K562 (cell line): ENCODE measurements at regions not wholly inside any gene's neighbourhood (a gene's known extent, or its start where the extent isn't known, plus 50 kb on each side); places are given as distances from the start of the nearest gene placed in this dataset.

Experiments
- ATAC-seq: fragments of 200-7000 bp; cut with Tn5 transposase; 3 replicates; pipeline ENCODE4 v1.9.1; 2020; ENCODE audit warnings: moderate library complexity
- BruUV-seq: library from RNA; stranded (reverse); fragments of 400-500 nt; replicated peaks from 2 replicates; lab custom pipeline; 2021; lab: Mats Ljungman, UMichigan
- CTCF ChIA-PET: fragments of 300-600 bp; formaldehyde crosslinking; extraction: SDS; loops from one replicate; lab custom pipeline; 2021; ENCODE audit warnings: low intra/inter-chr PET ratio; lab: Yijun Ruan, JAX
- POLR2A ChIA-PET: fragments of 300-600, 350-650 bp; sonication (Branson Sonifier 250); formaldehyde crosslinking; extraction: SDS; loops from one replicate; lab custom pipeline; 2021; ENCODE audit warnings: antibody characterized with exemption, inconsistent platforms; lab: Yijun Ruan, JAX
- DNase-seq, 4 experiments: peaks; one replicate each; pipeline versions ENCODE4 v3.0.0 to v3.0.0-alpha.2; 2011 to 2018; ENCODE audit warnings: low spot score in 3 of 4, mixed read lengths in 3 of 4; ENCODE audit errors: extremely low read depth in 1 of 4
- FAIRE-seq: peaks from 2 replicates; lab custom pipeline; 2011; peaks lifted over from hg19 to GRCh38; lab: Jason Lieb, UNC
- H2AFZ ChIP-seq: 2 replicates; pipeline ENCODE4 v1.6.0; 2011; ENCODE audit warnings: low read depth, low read length, control low read depth, inconsistent platforms
- H3K27ac ChIP-seq: fragments of 200-600 bp; 3 replicates; pipeline ENCODE4 v1.8.0; 2011; ENCODE audit warnings: low read depth, mild to moderate bottlenecking, control low read depth, inconsistent platforms, low read length, moderate library complexity, mixed read lengths; ENCODE audit errors: extremely low read depth
- H3K27me3 ChIP-seq, 2 experiments: fragments of 300-600 bp in 1 of 2; 2 replicates in 1 of 2; 3 replicates in 1 of 2; pipeline versions ENCODE4 v1.6.0 to v1.8.0; 2011; ENCODE audit warnings: inconsistent platforms in 2 of 2, low read length in 2 of 2, mild to moderate bottlenecking in 1 of 2, mixed read lengths in 1 of 2, moderate library complexity in 1 of 2; ENCODE audit not compliant: control insufficient read depth in 2 of 2, insufficient read depth in 2 of 2
- H3K36me3 ChIP-seq: fragments of 300-600 bp; 3 replicates; pipeline ENCODE4 v1.8.0; 2011; ENCODE audit warnings: mild to moderate bottlenecking, low read length, inconsistent platforms; ENCODE audit not compliant: control insufficient read depth, insufficient read depth
- H3K4me1 ChIP-seq, 2 experiments: fragments of 200-600 bp in 1 of 2; replicated peaks in 1 of 2; 2 replicates in 1 of 2; 3 replicates in 1 of 2; pipeline versions ENCODE4 v1.5.1 to v1.8.0; 2011; ENCODE audit warnings: inconsistent platforms in 2 of 2, low read length in 2 of 2, mild to moderate bottlenecking in 1 of 2, mixed read lengths in 1 of 2, moderate library complexity in 1 of 2; ENCODE audit not compliant: control insufficient read depth in 2 of 2, insufficient read depth in 2 of 2
- H3K4me2 ChIP-seq: 2 replicates; pipeline ENCODE4 v1.6.1; 2011; ENCODE audit warnings: low read length, control low read depth, inconsistent platforms, mixed read lengths; ENCODE audit not compliant: insufficient read depth
- H3K4me3 ChIP-seq: fragments of 200-600 bp; sonication (generic), shearing (Covaris generic); 2 replicates; pipeline ENCODE4 v1.5.1; 2016; ENCODE audit warnings: control low read depth, inconsistent platforms
- H3K79me2 ChIP-seq: fragments of 200-600 bp; 3 replicates; pipeline ENCODE4 v1.8.0; 2011; ENCODE audit warnings: low read length, inconsistent platforms; ENCODE audit not compliant: control insufficient read depth, insufficient read depth
- H3K9ac ChIP-seq, 2 experiments: 2 replicates each; pipeline versions ENCODE4 v1.6.0 to v1.6.1; 2011; ENCODE audit warnings: low read depth in 2 of 2, low read length in 2 of 2, control low read depth in 1 of 2, inconsistent platforms in 1 of 2, mild to moderate bottlenecking in 1 of 2, mixed read lengths in 1 of 2; ENCODE audit not compliant: insufficient read depth in 1 of 2
- H3K9me1 ChIP-seq: one replicate; pipeline ENCODE4 v1.6.0; 2011; ENCODE audit warnings: inconsistent platforms, mild to moderate bottlenecking, low read length, moderate library complexity; ENCODE audit not compliant: control insufficient read depth, insufficient read depth
- H3K9me3 ChIP-seq: replicated peaks from 2 replicates; pipeline ENCODE4 v1.5.1; 2011; ENCODE audit warnings: low read depth, low read length, inconsistent platforms; ENCODE audit not compliant: control insufficient read depth, insufficient read depth
- H4K20me1 ChIP-seq: replicated peaks from 2 replicates; pipeline ENCODE4 v1.6.1; 2011; ENCODE audit warnings: low read length, inconsistent platforms, mixed read lengths; ENCODE audit not compliant: control insufficient read depth, insufficient read depth
- FOXO4 ChIP-seq: fragments of 450-650 bp; formaldehyde crosslinking; IDR thresholded peaks from 2 replicates; pipeline ENCODE4 v1.4.0; 2020; ENCODE audit warnings: mild to moderate bottlenecking, moderate library complexity
- RBM39 ChIP-seq: fragments of 200-400 bp; formaldehyde crosslinking; optimal IDR thresholded peaks from 2 replicates; pipeline ENCODE3; 2018; ENCODE audit warnings: low read depth, low read length
- TARDBP ChIP-seq: fragments of 450-650 bp; IDR thresholded peaks from 2 replicates; pipeline ENCODE4 v1.6.1; 2016
- TSHZ1 ChIP-seq: fragments of 250-450 bp; sonication (Bioruptor Pico); IDR thresholded peaks from 2 replicates; pipeline ENCODE4 v1.4.0; 2020; ENCODE audit warnings: mild to moderate bottlenecking, moderate library complexity
- ZBTB12 ChIP-seq: fragments of 250-450 bp; sonication (Bioruptor Pico); IDR thresholded peaks from 2 replicates; pipeline ENCODE4 v1.4.0; 2020
- WGBS: fragments of 100-300 bp; shearing (Covaris generic); methylation state at CpG from one replicate; pipeline ENCODE4 v1.1.6; 2016; ENCODE audit warnings: low coverage, mixed read lengths; ENCODE audit not compliant: insufficient coverage; ENCODE audit errors: missing lambda C conversion rate; 5-methylcytosine and 5-hydroxymethylcytosine counted together
- in situ Hi-C: fragments of 300-500 bp; cut with MboI; formaldehyde crosslinking; loops from 4 replicates; pipeline ENCODE4 v1.15.0; 2018; ENCODE audit warnings: inconsistent platforms, mixed read lengths
- intact Hi-C: fragments of 100-400 bp; cut with micrococcal nuclease; formaldehyde crosslinking; loops from 2 replicates; pipeline ENCODE4 v1.14.2; 2022

- 6% methylated on average over 2 of the region's 2 CpGs for WGBS
- H4K20me1 ChIP-seq: no peaks in the 10 kb centered on the region
- H3K36me3 ChIP-seq: no peaks in the 10 kb centered on the region
- H3K4me1 ChIP-seq: no peaks in the 10 kb centered on the region
- ChIA-PET POLR2A (no interaction called here), CTCF (no interaction called here)
- H2AFZ ChIP-seq: no peak overlapping the region
- ATAC-seq (no peak), DNase-seq (no peak), FAIRE-seq (no peak)
- H3K4me3 ChIP-seq: no peak overlapping the region
- TF ChIP-seq TARDBP (no peak), ZBTB12 (no peak), FOXO4 (no peak), TSHZ1 (CRISPR knock-in tag) (no peak), RBM39 (no peak)
- no peaks in the 10 kb centered on the region for H3K27me3 ChIP-seq
- H3K9ac ChIP-seq: no peak overlapping the region
- no TSS peak for BruUV-seq
- no peaks in the 10 kb centered on the region for H3K9me3 ChIP-seq
- no peak overlapping the region for H3K4me2 ChIP-seq
- no peaks in the 10 kb centered on the region for H3K79me2 ChIP-seq
- intact Hi-C loops: no loop called here
- no peaks in the 10 kb centered on the region for H3K9me1 ChIP-seq
- H3K27ac ChIP-seq: no peak overlapping the region
- in situ Hi-C loops: no loop called here
Measured at GRCh38 chrX:56066016-56066415, 166.1 kb upstream of the KLF8 start.
